ENCODE measurements at regions not wholly inside any gene's neighbourhood (a gene's known extent, or its start where the extent isn't known, plus 50 kb on each side); places are given as distances from the start of the nearest gene placed in this dataset.

- TF ChIP-seq RXRA (IDR thresholded peaks at IDR 0.05; ENCODE audit: borderline replicate concordance, low read depth) (no peak), EZH2phosphoT487 (IDR thresholded peaks at IDR 0.05; ENCODE audit: borderline replicate concordance, low read depth) (no peak), SMC3 (IDR thresholded peaks at IDR 0.05; ENCODE audit: low read depth, low read length) (no peak), YY1 (IDR thresholded peaks at IDR 0.05; ENCODE audit: low read depth) (no peak), MAX (IDR thresholded peaks at IDR 0.05; ENCODE audit: low read depth) (no peak), GABPA (IDR thresholded peaks at IDR 0.05; ENCODE audit: low read depth) (no peak), ZBTB33 (IDR thresholded peaks at IDR 0.05; ENCODE audit: borderline replicate concordance, low read depth) (no peak), FOSL2 (IDR thresholded peaks at IDR 0.05; ENCODE audit: borderline replicate concordance, low read depth) (no peak), RAD21 (IDR thresholded peaks at IDR 0.05; ENCODE audit: low read length) (no peak), TEAD4 (IDR thresholded peaks at IDR 0.05; ENCODE audit: borderline replicate concordance, insufficient read depth) (no peak)
- Histone ChIP-seq H3K4me3 (ENCODE audit: low read depth in 2 of 2, low read length in 1 of 2) (no peak overlapping the region), H3K9me2 (no peaks in the 10 kb centered on the region), H3K79me2 (ENCODE audit: insufficient read depth) (no peaks in the 10 kb centered on the region), H3K36me3 (replicated peaks in 1 of 2; ENCODE audit: control insufficient read depth in 1 of 2, insufficient read depth in 2 of 2, low read length in 1 of 2) (no peaks in the 10 kb centered on the region), H4K20me1 (ENCODE audit: insufficient read depth) (no peaks in the 10 kb centered on the region), H3K9ac (no peak overlapping the region), H3F3A (replicated peaks; ENCODE audit: insufficient read depth) (no peaks in the 10 kb centered on the region), H3K4me2 (no peak overlapping the region), H3K27ac (ENCODE audit: low read depth in 2 of 2, low read length in 1 of 2) (no peak overlapping the region), H2AFZ (ENCODE audit: low read depth) (no peak overlapping the region), H3K9me3 (no peaks in the 10 kb centered on the region), H3K4me1 (ENCODE audit: control insufficient read depth in 1 of 2, insufficient read depth in 2 of 2, low read depth in 1 of 2, low read length in 1 of 2) (peaks cover 0 to 8% of the 10 kb centered on the region in 2 experiments; a peak in 1 of 4 replicates), H3K27me3 (ENCODE audit: insufficient read depth) (no peaks in the 10 kb centered on the region)
- ChIA-PET POLR2A (no interaction called here), CTCF (no interaction called here)
- 52% methylated on average over 1 of the region's 1 CpG for WGBS (ENCODE audit: low lambda C conversion rate)
- no peak for DNase-seq
These were observed 391.4 kb upstream of the CADM1 start for GRCh38 chr11:115895594-115895993.

GRCh38 chr11:115894176-115894575 lies 390.0 kb upstream of the CADM1 start:
- no peaks in the 10 kb centered on the region for H3K27me3 ChIP-seq (ENCODE audit: insufficient read depth)
- no peak overlapping the region for H3K27ac ChIP-seq (ENCODE audit: low read depth in 2 of 2, low read length in 1 of 2)
- 15% methylated on average over 5 of the region's 5 CpGs for WGBS (ENCODE audit: low lambda C conversion rate)
- H3K4me3 ChIP-seq (ENCODE audit: low read depth in 2 of 2, low read length in 1 of 2): no peak overlapping the region
- H3K9ac ChIP-seq: no peak overlapping the region
- peaks cover 0 to 8% of the 10 kb centered on the region in 2 experiments; a peak in 1 of 4 replicates for H3K4me1 ChIP-seq (ENCODE audit: control insufficient read depth in 1 of 2, insufficient read depth in 2 of 2, low read depth in 1 of 2, low read length in 1 of 2)
- H3K36me3 ChIP-seq (replicated peaks in 1 of 2; ENCODE audit: control insufficient read depth in 1 of 2, insufficient read depth in 2 of 2, low read length in 1 of 2): no peaks in the 10 kb centered on the region
- no peak for DNase-seq
- no peaks in the 10 kb centered on the region for H3K79me2 ChIP-seq (ENCODE audit: insufficient read depth)
- no peaks in the 10 kb centered on the region for H3K9me2 ChIP-seq
- no peak overlapping the region for H2AFZ ChIP-seq (ENCODE audit: low read depth)
- H3F3A ChIP-seq (replicated peaks; ENCODE audit: insufficient read depth): no peaks in the 10 kb centered on the region
- ChIA-PET CTCF (no interaction called here), POLR2A (interaction anchor here (1.0 kb wide), 1 partner anchor 533 kb away, joined by 3 read pairs; no protein-coding TSS in a partner anchor)
- no peak overlapping the region for H3K4me2 ChIP-seq
- no peaks in the 10 kb centered on the region for H3K9me3 ChIP-seq
- H4K20me1 ChIP-seq (ENCODE audit: insufficient read depth): no peaks in the 10 kb centered on the region
- TF ChIP-seq TCF12 (IDR thresholded peaks at IDR 0.05) (no peak), POLR2AphosphoS5 (IDR thresholded peaks at IDR 0.05; ENCODE audit: low read depth, low read length) (no peak), REST (IDR thresholded peaks at IDR 0.05; ENCODE audit: low read depth, low read length) (no peak), FOXM1 (IDR thresholded peaks at IDR 0.05; ENCODE audit: low read depth) (no peak), USF2 (IDR thresholded peaks at IDR 0.05; ENCODE audit: borderline replicate concordance, low read depth, low read length) (no peak), TEAD4 (IDR thresholded peaks at IDR 0.05; ENCODE audit: borderline replicate concordance, insufficient read depth) (no peak), SIN3A (IDR thresholded peaks at IDR 0.05; ENCODE audit: borderline replicate concordance, low read depth, low read length) (no peak), EP300 (IDR thresholded peaks at IDR 0.05; ENCODE audit: borderline replicate concordance in 1 of 2, low read depth in 1 of 2, low read length in 1 of 2) (no peak), FOSL2 (IDR thresholded peaks at IDR 0.05; ENCODE audit: borderline replicate concordance, low read depth) (no peak), NRF1 (IDR thresholded peaks at IDR 0.05; ENCODE audit: low read depth, low read length) (no peak), NFIC (IDR thresholded peaks at IDR 0.05; ENCODE audit: borderline replicate concordance) (no peak), ZBTB33 (IDR thresholded peaks at IDR 0.05; ENCODE audit: borderline replicate concordance, low read depth) (no peak), SMC3 (IDR thresholded peaks at IDR 0.05; ENCODE audit: low read depth, low read length) (no peak)

All from SK-N-SH (cell line).